ENCODE measurements at regions not wholly inside any gene's neighbourhood (a gene's known extent, or its start where the extent isn't known, plus 50 kb on each side); places are given as distances from the start of the nearest gene placed in this dataset.

DNA sequence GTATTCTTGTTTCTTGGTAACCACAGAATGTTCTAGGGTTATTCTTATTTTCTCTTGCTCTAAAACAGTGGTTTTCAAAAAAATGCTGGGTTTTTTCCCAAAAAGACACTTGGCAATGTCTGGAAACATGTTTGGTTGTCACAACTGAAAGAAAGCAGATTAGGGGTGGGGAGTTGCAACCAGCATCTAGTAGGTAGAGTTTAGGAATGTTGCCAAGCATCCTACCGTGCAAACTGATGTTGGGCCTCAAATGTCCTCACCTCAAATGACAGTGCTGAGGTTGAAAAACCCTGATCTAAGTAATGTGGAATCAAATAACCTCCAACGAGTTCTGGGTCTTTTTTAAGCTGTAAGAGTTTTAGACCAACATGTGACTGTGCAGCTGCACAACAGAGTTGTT is 270.5 kb upstream of the STT3B start:
- TF ChIP-seq ZNF274 (IDR thresholded peaks at IDR 0.05; ENCODE audit: low read depth, low read length): no peak
- no peak overlapping the region for H3K4me3 ChIP-seq (ENCODE audit: low read length)

DNA sequence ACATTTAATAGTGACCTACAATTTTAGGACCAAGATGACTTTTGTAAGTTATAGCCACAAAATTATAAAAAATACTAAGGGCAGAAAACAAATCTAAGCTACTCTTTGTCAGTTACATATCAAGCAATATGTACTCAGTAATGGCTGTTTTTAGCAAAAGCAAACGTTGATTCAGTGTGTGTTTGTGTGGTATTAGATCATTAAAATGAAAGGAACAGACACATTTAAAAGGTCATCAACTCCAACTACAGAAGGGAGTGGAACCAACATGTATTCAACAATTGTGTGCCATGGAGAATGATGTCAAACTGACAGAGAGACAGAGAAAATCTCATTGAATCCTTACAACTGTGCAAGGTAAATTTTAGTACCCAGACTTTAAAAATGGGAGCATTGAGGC is 268.8 kb upstream of the STT3B start:
- no peak for TF ChIP-seq ZNF274 (IDR thresholded peaks at IDR 0.05; ENCODE audit: low read depth, low read length)
- no peak overlapping the region for H3K4me3 ChIP-seq (ENCODE audit: low read length)

DNA sequence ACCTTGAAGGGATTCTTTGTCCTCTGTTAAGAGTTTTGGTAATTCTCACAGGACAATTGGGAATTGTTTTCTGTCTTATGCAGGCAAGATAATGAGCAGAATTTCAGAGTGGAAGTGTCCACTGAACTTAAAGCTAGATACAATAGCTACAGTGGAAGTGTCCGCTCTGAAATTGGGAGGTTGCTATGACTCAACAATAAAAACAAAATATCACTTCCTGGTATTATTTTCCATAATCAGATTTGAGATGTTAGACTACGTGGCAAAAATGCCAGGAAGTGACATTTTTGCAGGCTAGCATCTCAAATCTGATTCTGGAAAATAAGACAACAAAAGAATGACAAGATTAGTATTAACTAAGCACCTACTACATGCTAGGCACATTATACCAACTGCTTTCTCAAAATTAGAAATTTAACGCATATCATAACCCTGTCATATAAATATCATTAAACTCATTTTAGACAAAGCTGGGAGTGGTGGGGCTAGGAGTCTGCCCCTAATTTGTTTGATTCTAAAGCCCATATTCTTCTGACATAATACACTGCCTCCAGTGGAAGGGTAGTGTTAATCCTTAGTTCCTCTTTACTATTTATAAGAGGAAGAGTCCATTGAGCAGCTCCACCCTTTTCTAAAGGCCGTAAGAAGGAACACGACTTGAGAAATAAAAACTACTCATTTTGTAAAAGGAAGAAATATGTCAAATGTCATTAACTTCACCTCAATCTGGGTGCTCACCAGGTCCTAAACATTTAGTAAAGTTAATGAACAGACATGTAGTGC is 266.9 kb upstream of the STT3B start:
- no peak overlapping the region for H3K4me3 ChIP-seq (ENCODE audit: low read length)
- no peak for TF ChIP-seq ZNF274 (IDR thresholded peaks at IDR 0.05; ENCODE audit: low read depth, low read length)

DNA sequence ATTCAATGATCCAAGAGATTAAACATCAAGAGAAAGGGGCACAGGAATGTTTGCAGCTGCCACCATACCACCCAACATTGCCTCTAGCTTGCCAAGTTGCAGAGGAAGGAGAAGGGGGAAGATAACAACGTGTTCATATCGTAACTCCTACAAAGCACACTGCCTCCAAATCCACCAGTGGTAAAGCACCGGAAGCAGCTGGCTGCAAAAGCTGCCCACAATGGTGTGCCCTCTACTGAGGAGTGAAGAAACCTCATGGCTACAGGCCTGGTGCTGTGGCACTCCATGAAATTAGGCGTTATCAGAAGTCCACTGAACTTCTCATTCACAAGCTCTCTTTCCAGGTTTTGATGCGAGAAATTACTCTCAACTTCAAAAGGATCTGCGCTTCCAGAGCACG is 263.9 kb upstream of the STT3B start:
- TF ChIP-seq ZNF274 (IDR thresholded peaks at IDR 0.05; ENCODE audit: low read depth, low read length): no peak
- no peak overlapping the region for H3K4me3 ChIP-seq (ENCODE audit: low read length)

DNA sequence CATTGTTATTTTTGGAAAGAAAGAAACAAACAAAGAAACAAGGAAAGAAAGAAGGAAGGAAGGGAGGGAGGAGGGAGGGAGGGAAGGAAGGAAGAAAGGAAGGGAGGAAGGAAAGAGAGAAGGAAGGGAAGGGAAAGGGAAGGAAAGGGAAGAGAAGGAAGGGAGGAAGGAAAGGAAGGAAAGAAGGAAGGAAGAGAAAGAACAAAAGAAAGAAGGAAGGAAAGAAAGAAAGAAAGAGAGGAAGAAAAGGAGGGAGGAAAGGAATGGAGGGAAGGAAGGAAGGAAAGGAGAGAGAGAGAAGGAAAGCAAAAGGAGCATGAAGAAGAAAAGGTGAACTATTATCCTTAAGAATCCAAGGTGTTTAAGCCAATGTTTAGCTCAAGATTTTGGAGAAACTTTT is 262.7 kb upstream of the STT3B start:
- no peak overlapping the region for H3K4me3 ChIP-seq (ENCODE audit: low read length)
- no peak for TF ChIP-seq ZNF274 (IDR thresholded peaks at IDR 0.05; ENCODE audit: low read depth, low read length)

DNA sequence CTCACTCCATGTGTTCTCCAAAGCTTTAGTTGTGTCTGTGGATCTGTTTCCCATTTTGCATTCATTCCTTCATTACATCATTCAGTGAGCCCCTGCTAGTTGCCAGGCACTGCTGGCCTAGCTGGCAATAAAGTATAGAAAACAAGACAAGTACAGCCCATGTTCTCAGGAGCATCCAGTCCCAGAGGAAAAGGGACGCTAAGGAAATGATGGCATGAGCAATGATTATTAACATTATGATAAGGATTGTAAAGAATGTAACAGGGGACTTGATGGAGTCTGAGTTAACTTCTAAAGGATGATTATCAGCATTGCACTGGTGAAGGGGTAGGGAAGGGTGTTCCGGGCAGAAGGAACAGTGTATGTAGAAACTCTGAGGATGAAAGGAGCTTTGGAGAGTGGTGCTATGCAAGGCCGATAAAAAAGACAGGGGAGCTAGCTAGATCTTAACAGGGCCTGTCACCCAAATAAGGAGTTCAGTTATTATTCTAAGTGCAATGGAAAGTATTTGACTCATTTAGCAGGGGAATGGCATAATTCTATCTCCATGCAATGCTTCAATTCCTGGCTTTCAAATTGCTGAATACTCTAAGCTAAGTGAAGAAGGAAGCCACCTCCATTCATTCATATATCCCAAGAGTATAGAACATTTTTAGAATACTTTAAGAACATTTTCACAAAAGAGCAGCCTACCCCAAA is 258.2 kb upstream of the STT3B start:
- TF ChIP-seq ZNF274 (IDR thresholded peaks at IDR 0.05; ENCODE audit: low read depth, low read length): no peak

DNA sequence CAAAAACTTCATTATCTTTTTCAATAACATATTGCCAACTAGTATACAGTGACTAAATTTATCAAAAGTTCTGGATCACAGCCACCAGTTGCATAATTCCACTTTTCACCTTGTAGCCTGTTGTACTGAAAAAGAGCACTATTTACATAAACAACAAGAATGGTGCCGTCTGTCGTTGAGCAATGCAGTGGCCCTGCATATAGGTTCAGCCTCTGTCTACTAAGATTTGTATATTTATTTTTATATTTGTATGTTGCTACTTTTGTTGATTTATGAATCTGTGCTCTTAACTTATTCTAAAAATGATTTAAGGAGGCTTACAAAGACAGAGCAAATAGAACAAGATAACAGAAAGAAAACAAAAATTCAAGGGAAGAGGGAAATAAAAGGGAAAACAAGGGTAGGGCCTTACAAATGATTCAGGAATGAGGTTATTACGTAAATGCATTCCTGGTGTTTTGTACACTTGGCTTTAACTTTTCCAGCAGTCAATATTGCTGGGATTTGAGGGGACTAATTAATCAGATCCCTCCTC is 257.6 kb upstream of the STT3B start:
- no peak for TF ChIP-seq ZNF274 (IDR thresholded peaks at IDR 0.05; ENCODE audit: low read depth, low read length)
- H3K4me3 ChIP-seq (ENCODE audit: low read length): no peak overlapping the region

More for the DNA sequence above, 258.2 kb upstream of the STT3B start:
- H3K4me3 ChIP-seq (ENCODE audit: low read length): no peak overlapping the region

DNA sequence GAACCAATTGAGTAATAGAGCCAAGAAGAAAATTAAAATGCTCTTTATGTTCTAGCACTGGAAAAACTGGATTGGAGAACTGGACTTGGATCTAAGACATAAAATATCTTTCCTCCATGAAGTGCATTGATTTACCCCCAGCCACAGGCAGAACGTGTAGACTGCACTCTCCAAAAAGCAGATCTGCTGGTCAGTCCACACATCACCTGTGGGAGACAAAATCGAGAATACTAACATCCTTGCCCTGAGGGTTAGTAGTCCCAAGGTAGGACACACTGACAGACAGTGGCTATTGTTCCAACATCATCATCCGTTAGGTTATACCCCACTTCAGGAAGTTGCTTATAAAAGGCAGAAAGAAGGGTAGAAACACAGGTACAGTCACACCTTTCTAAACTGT is 257.1 kb upstream of the STT3B start:
- no peak overlapping the region for H3K4me3 ChIP-seq (ENCODE audit: low read length)
- no peak for TF ChIP-seq ZNF274 (IDR thresholded peaks at IDR 0.05; ENCODE audit: low read depth, low read length)

DNA sequence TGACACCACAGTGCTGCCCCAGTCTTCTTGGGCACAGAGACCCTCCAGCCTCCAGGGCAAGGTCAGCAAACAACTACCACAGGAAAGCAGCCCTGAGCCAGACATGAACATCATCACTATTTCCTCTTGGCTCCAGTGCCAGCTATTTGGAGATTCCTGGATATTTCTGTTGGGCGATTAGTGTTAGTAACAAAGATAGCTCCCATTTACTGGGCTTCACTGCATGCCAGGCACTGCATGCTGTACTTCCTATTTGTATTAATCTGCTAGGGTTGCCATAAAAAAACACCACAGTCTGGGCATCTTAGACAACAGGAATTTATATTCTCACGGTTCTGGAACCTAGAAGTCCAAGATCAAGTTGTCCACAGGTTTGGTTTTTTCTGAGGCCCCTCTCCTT is 255.1 kb upstream of the STT3B start:
- no peak overlapping the region for H3K4me3 ChIP-seq (ENCODE audit: low read length)
- TF ChIP-seq ZNF274 (IDR thresholded peaks at IDR 0.05; ENCODE audit: low read depth, low read length): no peak

DNA sequence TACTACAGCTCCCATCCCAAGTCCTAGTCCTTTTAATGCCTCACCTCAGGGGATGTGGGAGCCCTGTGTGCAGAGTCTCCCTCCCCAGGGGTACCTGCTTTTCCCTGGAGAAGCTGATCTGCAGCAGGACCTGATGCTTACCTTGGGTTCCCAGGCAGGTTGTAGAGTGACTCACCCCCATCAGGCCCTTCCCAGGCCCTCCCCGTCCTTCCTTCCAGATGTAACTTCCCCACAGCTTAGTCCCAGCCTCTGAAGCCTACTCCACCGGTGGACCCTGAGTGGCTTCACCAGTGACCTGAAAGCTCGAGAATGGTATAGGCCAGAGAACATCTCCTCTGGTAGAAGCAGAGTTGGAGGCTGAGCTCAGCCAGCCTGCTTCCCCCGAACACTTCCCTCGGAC is 254.2 kb upstream of the STT3B start:
- TF ChIP-seq ZNF274 (IDR thresholded peaks at IDR 0.05; ENCODE audit: low read depth, low read length): no peak
- no peak overlapping the region for H3K4me3 ChIP-seq (ENCODE audit: low read length)

DNA sequence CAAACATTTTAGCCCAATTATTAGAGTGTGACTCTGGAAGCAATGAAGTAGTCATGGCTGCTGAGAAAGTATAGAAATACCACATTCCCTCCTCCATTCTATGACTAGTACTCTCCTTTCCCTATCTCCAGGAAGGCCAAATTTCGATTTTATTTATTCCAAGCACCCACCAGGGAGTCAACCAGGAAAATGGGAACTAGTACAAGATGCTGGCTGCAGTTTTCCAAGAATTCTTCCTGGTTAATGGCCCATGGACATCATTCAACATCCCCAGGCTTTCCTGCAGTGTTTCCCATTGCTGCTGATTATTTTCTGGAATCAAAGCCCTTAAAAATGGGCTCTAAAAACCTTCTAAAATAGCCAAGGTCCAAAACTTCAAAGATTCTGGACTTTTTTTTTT is 247.9 kb upstream of the STT3B start:
- TF ChIP-seq ZNF274 (IDR thresholded peaks at IDR 0.05; ENCODE audit: low read depth, low read length): no peak
- H3K4me3 ChIP-seq (ENCODE audit: low read length): no peak overlapping the region

DNA sequence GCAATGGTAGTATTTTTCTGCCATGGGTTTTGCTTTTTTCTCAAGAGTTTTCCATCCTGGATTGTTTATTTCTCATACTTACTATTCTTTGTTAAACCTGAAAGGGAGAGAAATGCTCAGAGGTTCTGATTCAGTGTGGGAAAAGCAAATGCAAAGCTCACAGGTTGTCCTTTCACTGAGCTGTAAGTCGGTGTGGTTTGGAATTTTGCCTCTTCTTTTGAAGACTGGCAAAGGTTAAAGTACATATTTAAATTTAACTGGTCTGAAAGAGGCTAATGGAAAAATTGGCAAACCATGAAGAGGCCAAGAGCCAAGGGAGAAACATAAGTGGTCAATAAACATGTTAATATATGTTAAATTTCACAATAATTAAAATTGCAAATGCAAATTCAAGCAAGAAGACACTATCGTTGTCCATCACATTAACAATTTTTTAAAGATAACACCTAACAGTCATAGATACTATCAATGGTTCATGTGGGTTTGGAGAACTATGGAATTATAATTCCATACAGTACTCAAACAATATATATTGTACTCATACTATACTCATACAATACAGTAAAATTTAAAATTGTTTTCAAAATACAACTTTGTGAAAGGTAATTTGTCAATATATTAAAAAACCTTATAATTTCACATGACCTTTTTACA is 246.8 kb upstream of the STT3B start:
- no peak for TF ChIP-seq ZNF274 (IDR thresholded peaks at IDR 0.05; ENCODE audit: low read depth, low read length)
- H3K4me3 ChIP-seq (ENCODE audit: low read length): no peak overlapping the region

DNA sequence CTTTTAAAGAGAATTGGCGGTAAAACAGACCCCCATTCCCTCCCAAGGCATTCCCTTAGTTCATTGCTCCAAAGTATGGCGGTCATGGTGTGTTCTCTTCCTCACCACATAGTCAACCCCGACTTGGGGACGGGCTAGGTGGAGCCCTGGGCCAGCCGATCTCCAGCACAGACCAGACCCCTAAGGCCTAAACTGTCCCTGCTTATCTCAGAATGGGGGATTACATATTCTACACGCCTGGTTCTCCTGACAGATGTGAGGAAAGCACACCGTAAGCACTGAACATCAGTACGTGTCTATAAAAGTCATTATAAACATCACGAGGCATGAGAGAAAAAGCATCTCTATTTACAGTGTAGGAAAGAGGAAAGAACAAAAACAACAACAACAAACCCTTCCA is 244.5 kb upstream of the STT3B start:
- no peak for TF ChIP-seq ZNF274 (IDR thresholded peaks at IDR 0.05; ENCODE audit: low read depth, low read length)
- no peak overlapping the region for H3K4me3 ChIP-seq (ENCODE audit: low read length)

DNA sequence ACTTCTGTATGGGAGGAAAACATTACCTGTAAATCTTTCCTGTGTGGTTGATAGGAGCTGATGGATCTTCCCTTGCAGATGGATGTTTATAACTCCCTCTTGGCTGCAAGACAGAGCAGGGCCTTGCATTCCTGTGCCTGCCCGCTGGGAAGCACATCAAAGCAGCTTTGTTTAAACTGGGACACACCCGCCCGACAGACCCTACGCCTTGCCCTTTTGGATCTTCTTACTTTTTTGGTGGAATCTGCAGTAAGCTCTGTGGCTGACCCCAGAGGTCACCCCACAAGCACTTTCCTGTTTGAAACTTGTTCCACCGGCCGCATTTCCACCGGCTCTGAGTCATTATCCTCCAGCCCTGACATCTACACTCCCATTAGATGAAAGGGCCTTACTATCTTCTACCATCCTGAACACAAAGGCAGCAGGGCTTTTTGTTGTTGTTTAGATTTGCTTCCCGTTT is 244.1 kb upstream of the STT3B start:
- no peak for TF ChIP-seq ZNF274 (IDR thresholded peaks at IDR 0.05; ENCODE audit: low read depth, low read length)
- no peak overlapping the region for H3K4me3 ChIP-seq (ENCODE audit: low read length)

DNA sequence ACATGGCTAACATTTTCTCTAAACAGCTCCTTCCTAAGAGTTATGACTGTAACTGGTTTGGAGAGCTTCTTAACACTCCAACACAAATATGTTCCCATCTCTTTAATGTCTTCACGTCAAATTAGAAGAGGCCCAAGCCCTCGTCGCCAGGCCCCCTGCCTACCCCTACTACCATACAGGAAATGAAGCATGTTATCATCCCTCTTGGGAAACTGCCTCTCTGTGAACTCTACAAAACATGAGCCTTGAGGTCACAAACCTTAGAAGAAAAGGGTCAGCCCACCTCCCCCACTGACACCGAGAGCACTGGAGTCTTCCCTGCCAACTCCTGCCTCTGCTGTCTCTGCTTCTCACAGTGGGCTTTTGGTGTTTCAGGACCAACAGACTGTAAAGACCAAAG is 243.1 kb upstream of the STT3B start:
- TF ChIP-seq ZNF274 (IDR thresholded peaks at IDR 0.05; ENCODE audit: low read depth, low read length): no peak
- no peak overlapping the region for H3K4me3 ChIP-seq (ENCODE audit: low read length)
